H9 (cell line): ENCODE measurements at regions not wholly inside any gene's neighbourhood (a gene's known extent, or its start where the extent isn't known, plus 50 kb on each side); places are given as distances from the start of the nearest gene placed in this dataset.

Experiments used
- DNase-seq: peaks from one replicate; pipeline ENCODE4 v3.0.0-alpha.2; 2017
- H2AFZ ChIP-seq: one replicate; pipeline ENCODE4 v1.6.1; 2013; ENCODE audit warnings: mild to moderate bottlenecking, low read length, control low read depth, moderate library complexity
- H2AK5ac ChIP-seq: 2 replicates; pipeline ENCODE4 v1.6.1; 2013; ENCODE audit warnings: low read length, control low read depth, mixed read lengths; ENCODE audit not compliant: insufficient read length
- H2BK120ac ChIP-seq: one replicate; pipeline ENCODE4 v1.6.1; 2013; ENCODE audit warnings: low read depth, mild to moderate bottlenecking, low read length, control low read depth, inconsistent platforms; ENCODE audit not compliant: poor library complexity, severe bottlenecking
- H2BK12ac ChIP-seq: 2 replicates; pipeline ENCODE4 v1.6.1; 2013; ENCODE audit warnings: low read length, control low read depth, mixed read lengths, low read depth; ENCODE audit not compliant: insufficient read length
- H2BK15ac ChIP-seq: 2 replicates; pipeline ENCODE4 v1.6.1; 2013; ENCODE audit warnings: low read depth, low read length, control low read depth
- H2BK20ac ChIP-seq: one replicate; pipeline ENCODE4 v1.6.1; 2013; ENCODE audit warnings: low read depth, mild to moderate bottlenecking, low read length, control low read depth, inconsistent platforms; ENCODE audit not compliant: poor library complexity, severe bottlenecking
- H2BK5ac ChIP-seq: 2 replicates; pipeline ENCODE4 v1.6.1; 2013; ENCODE audit warnings: low read length, control low read depth, mixed read lengths; ENCODE audit not compliant: insufficient read length
- H3K14ac ChIP-seq: 2 replicates; pipeline ENCODE4 v1.6.1; 2013; ENCODE audit warnings: low read length, control low read depth; ENCODE audit not compliant: insufficient read depth
- H3K18ac ChIP-seq: 2 replicates; pipeline ENCODE4 v1.6.1; 2013; ENCODE audit warnings: low read depth, mild to moderate bottlenecking, mixed read lengths, low read length, control low read depth; ENCODE audit not compliant: insufficient read length
- H3K23ac ChIP-seq: 2 replicates; pipeline ENCODE4 v1.6.1; 2013; ENCODE audit warnings: low read length, control low read depth, mixed read lengths, low read depth; ENCODE audit not compliant: insufficient read length
- H3K23me2 ChIP-seq: 2 replicates; pipeline ENCODE4 v1.6.1; 2013; ENCODE audit warnings: low read depth, mild to moderate bottlenecking, mixed read lengths, low read length, control low read depth; ENCODE audit not compliant: insufficient read length, poor library complexity, severe bottlenecking
- H3K27ac ChIP-seq: 2 replicates; pipeline ENCODE4 v1.5.1; 2013; ENCODE audit warnings: low read length, control low read depth, mixed read lengths, low read depth; ENCODE audit not compliant: insufficient read length
- H3K27me3 ChIP-seq: 2 replicates; pipeline ENCODE4 v1.6.1; 2013; ENCODE audit warnings: low read length, control low read depth, inconsistent platforms; ENCODE audit not compliant: insufficient read depth
- H3K4ac ChIP-seq: 2 replicates; pipeline ENCODE4 v1.6.1; 2013; ENCODE audit warnings: low read depth, mild to moderate bottlenecking, control low read depth, inconsistent platforms, low read length, moderate library complexity
- H3K4me1 ChIP-seq: 2 replicates; pipeline ENCODE4 v1.6.1; 2013; ENCODE audit warnings: low read length, control low read depth, inconsistent platforms; ENCODE audit not compliant: insufficient read depth
- H3K4me2 ChIP-seq: 2 replicates; pipeline ENCODE4 v1.6.1; 2013; ENCODE audit warnings: low read length, control low read depth, mixed read lengths; ENCODE audit not compliant: insufficient read length, insufficient read depth
- H3K56ac ChIP-seq: 2 replicates; pipeline ENCODE4 v1.6.1; 2013; ENCODE audit warnings: low read depth, mild to moderate bottlenecking, mixed read lengths, low read length, control low read depth; ENCODE audit not compliant: insufficient read length
- H3K79me1 ChIP-seq: 2 replicates; pipeline ENCODE4 v1.6.1; 2013; ENCODE audit warnings: low read depth, mild to moderate bottlenecking, moderate library complexity, low read length, control low read depth, inconsistent platforms; ENCODE audit not compliant: insufficient read depth, poor library complexity, severe bottlenecking
- H3K79me2 ChIP-seq: 2 replicates; pipeline ENCODE4 v1.6.1; 2013; ENCODE audit warnings: low read length, control low read depth, inconsistent platforms; ENCODE audit not compliant: insufficient read depth
- H3K9ac ChIP-seq: 2 replicates; pipeline ENCODE4 v1.6.1; 2013; ENCODE audit warnings: low read length, control low read depth, mixed read lengths; ENCODE audit not compliant: insufficient read length; ENCODE audit errors: extremely low read depth
- H3K9me3 ChIP-seq: one replicate; pipeline ENCODE4 v1.6.1; 2013; ENCODE audit warnings: low read depth, low read length, inconsistent platforms; ENCODE audit not compliant: control insufficient read depth
- H3T11ph ChIP-seq: one replicate; pipeline ENCODE4 v1.6.1; 2013; ENCODE audit warnings: mild to moderate bottlenecking, low read length, control low read depth, inconsistent platforms
- H4K20me1 ChIP-seq: one replicate; pipeline ENCODE4 v1.6.1; 2013; ENCODE audit not compliant: control insufficient read depth, insufficient read length, insufficient read depth
- H4K5ac ChIP-seq: 2 replicates; pipeline ENCODE4 v1.6.1; 2013; ENCODE audit warnings: low read depth, mild to moderate bottlenecking, mixed read lengths, low read length, control low read depth; ENCODE audit not compliant: insufficient read length
- H4K8ac ChIP-seq: replicated peaks from 2 replicates; pipeline ENCODE4 v1.6.1; 2013; ENCODE audit warnings: low read length, control low read depth, mixed read lengths, low read depth; ENCODE audit not compliant: insufficient read length
- H4K91ac ChIP-seq: 2 replicates; pipeline ENCODE4 v1.6.1; 2013; ENCODE audit warnings: low read depth, mild to moderate bottlenecking, moderate library complexity, mixed read lengths, low read length, control low read depth; ENCODE audit not compliant: insufficient read length
- H3K27ac Mint-ChIP-seq, 3 experiments: 2 replicates in 2 of 3; 3 replicates in 1 of 3; pipeline ENCODE4 v1.8.0; 2020 to 2021; ENCODE audit warnings: mixed read lengths in 3 of 3, mild to moderate bottlenecking in 1 of 3, moderate library complexity in 1 of 3
- H3K27me3 Mint-ChIP-seq: 2 replicates; pipeline ENCODE4 v1.8.0; 2021; ENCODE audit warnings: low read depth, mild to moderate bottlenecking, moderate library complexity, mixed read lengths
- H3K36me3 Mint-ChIP-seq, 3 experiments: 2 replicates in 2 of 3; 3 replicates in 1 of 3; pipeline ENCODE4 v1.8.0; 2020 to 2021; ENCODE audit warnings: low read depth in 3 of 3, mixed read lengths in 3 of 3; ENCODE audit not compliant: insufficient read depth in 1 of 3
- H3K4me1 Mint-ChIP-seq, 2 experiments: 2 replicates each; pipeline ENCODE4 v1.8.0; 2020; ENCODE audit warnings: mixed read lengths in 2 of 2
- H3K4me3 Mint-ChIP-seq, 2 experiments: 2 replicates in 1 of 2; 3 replicates in 1 of 2; pipeline ENCODE4 v1.8.0; 2020 to 2021; ENCODE audit warnings: mild to moderate bottlenecking in 2 of 2, mixed read lengths in 2 of 2, moderate library complexity in 1 of 2
- H3K9me3 Mint-ChIP-seq, 2 experiments: 2 replicates in 1 of 2; 3 replicates in 1 of 2; pipeline ENCODE4 v1.8.0; 2020; ENCODE audit warnings: mild to moderate bottlenecking in 2 of 2, mixed read lengths in 2 of 2, moderate library complexity in 1 of 2
- CTCF ChIP-seq: fragments of 200-600 bp; sonication (generic); conservative IDR thresholded peaks from 3 replicates; pipeline ENCODE4 v1.8.0; 2021; ENCODE audit warnings: antibody characterized with exemption, mild to moderate bottlenecking

- H2BK20ac ChIP-seq, result no peak overlapping the region
- no peak overlapping the region for H2BK15ac ChIP-seq
- H3K4me2 ChIP-seq, result no peak overlapping the region
- no peaks in the 10 kb centered on the region for H3K23me2 ChIP-seq
- H2AK5ac ChIP-seq, result no peak overlapping the region
- H3K4me1 ChIP-seq, result no peaks in the 10 kb centered on the region
- peaks cover 71% of the 10 kb centered on the region for H3K9me3 ChIP-seq
- H3K4me1 Mint-ChIP-seq, result no peaks in the 10 kb centered on the region
- H3K36me3 Mint-ChIP-seq, result peaks cover 4 to 29% (median 7%) of the 10 kb centered on the region in 3 experiments; a peak in 6 of 7 replicates
- H3K4me3 Mint-ChIP-seq, result no peak overlapping the region
- no peak for DNase-seq
- H3K79me2 ChIP-seq, result no peaks in the 10 kb centered on the region
- no peak overlapping the region for H3K27ac Mint-ChIP-seq
- H3T11ph ChIP-seq, result no peak overlapping the region
- no peak overlapping the region for H3K18ac ChIP-seq
- no peak overlapping the region for H3K4ac ChIP-seq
- H3K79me1 ChIP-seq, result no peaks in the 10 kb centered on the region
- no peaks in the 10 kb centered on the region for H3K27me3 Mint-ChIP-seq
- no peak overlapping the region for H3K56ac ChIP-seq
- no peaks in the 10 kb centered on the region for H4K20me1 ChIP-seq
- H4K5ac ChIP-seq, result no peak overlapping the region
- H3K23ac ChIP-seq, result no peak overlapping the region
- H4K91ac ChIP-seq, result no peak overlapping the region
- H2BK12ac ChIP-seq, result no peak overlapping the region
- no peak overlapping the region for H3K27ac ChIP-seq
- H2BK120ac ChIP-seq, result no peak overlapping the region
- H3K9me3 Mint-ChIP-seq, result peaks cover 83 to 90% of the 10 kb centered on the region in 2 experiments
- H3K14ac ChIP-seq, result no peak overlapping the region
- no peak overlapping the region for H2AFZ ChIP-seq
- no peak overlapping the region for H2BK5ac ChIP-seq
- no peak for TF ChIP-seq CTCF
- no peak overlapping the region for H3K9ac ChIP-seq
- no peaks in the 10 kb centered on the region for H3K27me3 ChIP-seq
- H4K8ac ChIP-seq, result no peak overlapping the region
These were observed 279.3 kb downstream of the TMEM121 start for GRCh38 chr14:105805701-105806100.
